ENCODE measurements at regions not wholly inside any gene's neighbourhood (a gene's known extent, or its start where the extent isn't known, plus 50 kb on each side); places are given as distances from the start of the nearest gene placed in this dataset.

DNA sequence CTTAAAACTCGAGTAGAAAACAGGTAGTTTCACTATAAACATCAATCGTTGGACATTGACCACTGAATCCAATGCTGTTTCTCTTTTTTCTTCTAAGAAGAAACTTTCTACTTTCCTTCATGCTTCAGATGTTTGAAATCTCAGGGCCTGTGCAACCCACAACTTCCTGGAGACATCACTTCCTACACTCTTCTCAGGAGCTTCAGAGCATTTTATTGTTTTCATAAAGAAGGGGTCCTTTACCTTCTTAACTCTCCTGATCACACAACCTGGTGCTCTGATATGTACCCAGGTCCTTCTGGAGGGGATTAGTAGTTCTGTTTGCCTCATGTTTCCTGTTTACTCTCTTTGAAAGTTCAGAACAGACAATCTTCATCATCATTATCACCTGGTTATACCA lies 113.0 kb upstream of the VAV3 start:
- no peak for TF ChIP-seq POLR2AphosphoS5 (IDR thresholded peaks at IDR 0.05)
- TF ChIP-seq, protein P1, sequence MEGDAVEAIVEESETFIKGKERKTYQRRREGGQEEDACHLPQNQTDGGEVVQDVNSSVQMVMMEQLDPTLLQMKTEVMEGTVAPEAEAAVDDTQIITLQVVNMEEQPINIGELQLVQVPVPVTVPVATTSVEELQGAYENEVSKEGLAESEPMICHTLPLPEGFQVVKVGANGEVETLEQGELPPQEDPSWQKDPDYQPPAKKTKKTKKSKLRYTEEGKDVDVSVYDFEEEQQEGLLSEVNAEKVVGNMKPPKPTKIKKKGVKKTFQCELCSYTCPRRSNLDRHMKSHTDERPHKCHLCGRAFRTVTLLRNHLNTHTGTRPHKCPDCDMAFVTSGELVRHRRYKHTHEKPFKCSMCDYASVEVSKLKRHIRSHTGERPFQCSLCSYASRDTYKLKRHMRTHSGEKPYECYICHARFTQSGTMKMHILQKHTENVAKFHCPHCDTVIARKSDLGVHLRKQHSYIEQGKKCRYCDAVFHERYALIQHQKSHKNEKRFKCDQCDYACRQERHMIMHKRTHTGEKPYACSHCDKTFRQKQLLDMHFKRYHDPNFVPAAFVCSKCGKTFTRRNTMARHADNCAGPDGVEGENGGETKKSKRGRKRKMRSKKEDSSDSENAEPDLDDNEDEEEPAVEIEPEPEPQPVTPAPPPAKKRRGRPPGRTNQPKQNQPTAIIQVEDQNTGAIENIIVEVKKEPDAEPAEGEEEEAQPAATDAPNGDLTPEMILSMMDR (IDR thresholded peaks at IDR 0.05): no peak
- TF ChIP-seq POLR2A (IDR thresholded peaks at IDR 0.05): no peak
- no peak for TF ChIP-seq EP300 (IDR thresholded peaks at IDR 0.05; ENCODE audit: low read depth)

Data from transverse colon (tissue), 4 donors.